Loucy (cell line): ENCODE measurements at regions not wholly inside any gene's neighbourhood (a gene's known extent, or its start where the extent isn't known, plus 50 kb on each side); places are given as distances from the start of the nearest gene placed in this dataset.

Experiments used
- CTCF ChIP-seq: fragments of 200-600 bp; sonication (generic); conservative IDR thresholded peaks from 2 replicates; pipeline ENCODE4 v1.5.1; 2014; ENCODE audit warnings: mild to moderate bottlenecking, antibody characterized with exemption, low read length
- EZH2phosphoT487 ChIP-seq: fragments of 200-600 bp; IDR thresholded peaks from 2 replicates; pipeline ENCODE4 v1.6.1; 2018; ENCODE audit warnings: antibody characterized with exemption, mild to moderate bottlenecking, moderate library complexity, borderline replicate concordance

- no peak for TF ChIP-seq CTCF
- no peak for TF ChIP-seq EZH2phosphoT487
Observed at GRCh38 chr16:65662256-65662655, 540.4 kb upstream of the CDH11 start.
